HUES64 (cell line): ENCODE measurements at regions not wholly inside any gene's neighbourhood (a gene's known extent, or its start where the extent isn't known, plus 50 kb on each side); places are given as distances from the start of the nearest gene placed in this dataset.
"Not testable (repeated sequence)": the region's sequence is repeated elsewhere in the genome, so short reads cannot be mapped to it uniquely, and the experiment has no call there.

Experiments used
- H3K27ac ChIP-seq: 2 replicates; pipeline ENCODE4 v1.7.0; 2013; ENCODE audit warnings: low read depth, low read length, inconsistent platforms
- H3K27me3 ChIP-seq: 2 replicates; pipeline ENCODE4 v1.6.1; 2013; ENCODE audit warnings: mild to moderate bottlenecking, low read length; ENCODE audit not compliant: insufficient read depth
- H3K36me3 ChIP-seq: 2 replicates; pipeline ENCODE4 v1.6.1; 2013; ENCODE audit warnings: mild to moderate bottlenecking, low read length; ENCODE audit not compliant: insufficient read depth
- H3K4me1 ChIP-seq: 2 replicates; pipeline ENCODE4 v1.6.1; 2013; ENCODE audit warnings: mild to moderate bottlenecking, low read length, moderate library complexity; ENCODE audit not compliant: insufficient read depth
- H3K4me3 ChIP-seq: 2 replicates; pipeline ENCODE4 v1.5.1; 2013; ENCODE audit warnings: mild to moderate bottlenecking, low read length, moderate library complexity
- H3K9ac ChIP-seq: 2 replicates; pipeline ENCODE4 v1.6.1; 2013; ENCODE audit warnings: mild to moderate bottlenecking, low read depth, low read length
- H3K9me3 ChIP-seq: 2 replicates; pipeline ENCODE4 v1.6.1; 2013; ENCODE audit warnings: low read depth, low read length; ENCODE audit not compliant: insufficient read depth
- WGBS: fragments of 150-250, 120-280 bp; methylation state at CpG from one replicate; pipeline ENCODE4 v1.1.7; 2013; ENCODE audit warnings: missing lambda C conversion rate; 5-methylcytosine and 5-hydroxymethylcytosine counted together

DNA sequence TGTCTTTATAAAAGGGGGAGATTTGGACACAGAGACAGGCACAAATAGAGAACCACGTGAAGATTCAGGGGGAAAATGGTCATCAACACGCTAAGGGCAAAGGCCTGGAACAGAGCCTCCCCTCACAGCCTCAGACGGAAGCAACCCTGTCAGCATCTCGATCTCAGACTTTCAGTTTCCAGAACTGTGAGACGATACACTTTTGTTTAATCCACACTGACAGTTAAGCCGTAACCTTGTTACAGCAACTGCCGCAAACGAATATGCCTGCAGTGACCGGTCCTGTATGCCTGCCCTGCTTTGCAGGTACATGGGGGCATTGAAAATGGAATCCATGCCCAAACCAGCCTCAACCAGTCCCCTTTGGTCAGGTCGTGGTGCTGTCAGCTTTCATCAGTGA is 139.5 kb downstream of the ATPSCKMT start:
- no peak overlapping the region for H3K4me3 ChIP-seq
- no peaks in the 10 kb centered on the region for H3K9me3 ChIP-seq
- H3K27me3 ChIP-seq, result no peaks in the 10 kb centered on the region
- H3K4me1 ChIP-seq, result no peaks in the 10 kb centered on the region
- H3K36me3 ChIP-seq, result no peaks in the 10 kb centered on the region
- H3K9ac ChIP-seq, result no peak overlapping the region
- WGBS, result 92% methylated on average over 10 of the region's 10 CpGs
- no peak overlapping the region for H3K27ac ChIP-seq

DNA sequence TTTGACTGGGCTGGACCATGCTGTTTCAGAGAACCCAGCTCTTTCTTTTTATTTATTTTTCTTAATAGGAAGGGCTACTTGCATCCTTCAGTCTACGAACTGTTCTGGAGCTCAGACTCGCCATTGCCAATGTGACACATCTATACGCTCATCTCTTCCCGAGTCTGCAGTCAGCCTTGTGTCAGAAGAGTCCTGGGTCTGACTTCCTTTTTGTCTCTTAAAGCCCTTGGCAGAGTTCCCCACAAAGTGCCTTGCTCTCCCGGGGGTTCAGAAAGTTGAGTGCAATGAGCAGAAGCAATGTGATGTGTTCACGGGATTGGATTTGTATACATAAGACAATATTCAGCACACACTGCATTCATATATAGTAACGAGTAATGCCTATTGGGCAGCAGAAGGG is 140.4 kb downstream of the ATPSCKMT start:
- Histone ChIP-seq H3K27ac (no peak overlapping the region), H3K4me3 (no peak overlapping the region), H3K27me3 (no peaks in the 10 kb centered on the region), H3K9ac (no peak overlapping the region), H3K9me3 (no peaks in the 10 kb centered on the region), H3K36me3 (no peaks in the 10 kb centered on the region), H3K4me1 (0 out of 2 replicates have a peak, but pooled peaks cover 2% of the 10 kb centered on the region)
- WGBS, result 97% methylated on average over 6 of the region's 7 CpGs

DNA sequence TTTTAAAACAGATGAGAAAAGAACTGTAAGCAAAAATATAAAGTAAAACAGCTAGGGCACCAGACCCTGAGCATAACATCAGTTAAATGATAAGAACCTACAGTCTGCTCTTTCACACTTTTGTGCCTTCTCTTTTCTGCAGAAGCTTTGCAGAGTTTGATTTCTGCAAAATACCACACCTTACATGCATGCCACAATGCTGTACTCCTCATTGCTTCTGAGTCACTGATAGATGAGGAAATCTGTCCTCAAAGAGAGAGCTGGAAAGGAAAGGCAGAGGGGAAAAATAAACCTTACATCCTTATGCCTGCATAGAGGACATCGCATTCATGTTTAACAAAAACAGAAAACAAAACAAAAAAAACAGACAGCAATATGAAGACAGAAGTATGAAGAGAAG is 142.9 kb downstream of the ATPSCKMT start:
- no peaks in the 10 kb centered on the region for H3K36me3 ChIP-seq
- no peaks in the 10 kb centered on the region for H3K9me3 ChIP-seq
- WGBS, result no CpG with 5 or more reads among the region's 1 CpG
- H3K4me3 ChIP-seq, result no peak overlapping the region
- H3K4me1 ChIP-seq, result peaks cover 23% of the 10 kb centered on the region
- H3K27me3 ChIP-seq, result no peaks in the 10 kb centered on the region
- no peak overlapping the region for H3K27ac ChIP-seq
- no peak overlapping the region for H3K9ac ChIP-seq

DNA sequence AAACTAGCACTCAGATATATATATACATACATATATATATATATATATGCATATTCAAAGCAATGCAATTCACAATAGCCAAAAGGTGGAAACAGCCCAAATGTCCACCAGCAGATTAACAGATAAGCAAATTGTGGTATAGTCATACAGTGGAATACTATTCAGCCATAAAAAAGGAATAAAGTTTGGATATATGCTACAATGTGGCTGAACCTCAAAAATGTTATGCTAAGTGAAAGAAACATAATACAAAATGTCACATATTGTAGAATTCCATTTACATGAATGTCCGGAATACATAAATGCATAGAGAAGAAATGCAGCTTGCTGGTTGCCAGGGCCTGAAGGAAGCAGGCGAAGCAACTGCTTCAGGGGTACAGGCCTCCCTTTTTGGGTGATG is 143.4 kb downstream of the ATPSCKMT start:
- no peaks in the 10 kb centered on the region for H3K9me3 ChIP-seq
- H3K4me3 ChIP-seq, result no peak overlapping the region
- WGBS, result 98% methylated on average over 2 of the region's 2 CpGs

DNA sequence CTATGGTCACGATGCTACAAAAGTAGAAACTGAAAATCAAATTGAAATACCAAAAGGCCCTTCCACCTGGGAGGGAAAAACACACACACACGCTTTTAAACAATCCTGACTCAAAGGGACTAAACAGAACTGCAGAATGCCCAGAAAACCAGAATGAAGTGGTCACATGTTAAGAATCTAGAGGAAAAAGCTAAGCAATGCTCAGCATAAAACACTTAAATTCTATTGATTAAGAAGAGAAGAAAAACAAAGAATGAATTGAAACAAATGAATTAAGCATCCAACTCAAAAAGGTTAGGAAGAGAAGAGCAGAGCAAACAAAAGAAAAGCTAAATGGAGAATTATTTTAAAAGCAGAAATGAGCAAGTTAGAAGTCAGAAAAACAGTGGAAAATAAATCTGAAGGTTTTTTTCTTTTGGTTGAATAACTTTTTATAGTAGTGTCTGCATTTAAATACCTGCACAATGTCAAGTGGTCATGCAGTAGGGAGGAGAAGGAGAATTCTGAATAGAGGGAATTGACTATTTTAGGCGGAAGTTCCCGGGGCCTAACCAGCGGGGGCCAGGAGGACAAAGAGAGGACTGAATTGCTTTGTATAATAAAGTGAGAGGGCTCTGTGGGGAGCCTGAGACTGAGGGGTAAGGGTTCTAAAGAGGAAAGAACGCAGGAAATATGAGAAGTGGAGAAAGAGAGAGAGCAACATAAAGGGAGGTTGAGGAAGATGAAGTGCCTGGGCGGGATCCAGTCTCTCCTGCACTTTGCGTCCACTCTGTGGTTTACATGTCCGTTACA is 146.8 kb downstream of the ATPSCKMT start:
- H3K9ac ChIP-seq, result peak overlapping the region; percentile 72
- H3K9me3 ChIP-seq, result peaks cover 29% of the 10 kb centered on the region
- peaks cover 28% of the 10 kb centered on the region for H3K4me1 ChIP-seq
- no peak overlapping the region for H3K4me3 ChIP-seq
- H3K36me3 ChIP-seq, result peaks cover 8% of the 10 kb centered on the region; the same call in 1 of the 2 replicates
- no peaks in the 10 kb centered on the region for H3K27me3 ChIP-seq
- H3K27ac ChIP-seq, result peak overlapping the region; percentile 95
- WGBS, result 21% methylated on average over 9 of the region's 9 CpGs

More for the DNA sequence above, 143.4 kb downstream of the ATPSCKMT start:
- H3K27me3 ChIP-seq, result no peaks in the 10 kb centered on the region
- H3K9ac ChIP-seq, result no peak overlapping the region
- H3K36me3 ChIP-seq, result no peaks in the 10 kb centered on the region
- peaks cover 28% of the 10 kb centered on the region for H3K4me1 ChIP-seq
- no peak overlapping the region for H3K27ac ChIP-seq

DNA sequence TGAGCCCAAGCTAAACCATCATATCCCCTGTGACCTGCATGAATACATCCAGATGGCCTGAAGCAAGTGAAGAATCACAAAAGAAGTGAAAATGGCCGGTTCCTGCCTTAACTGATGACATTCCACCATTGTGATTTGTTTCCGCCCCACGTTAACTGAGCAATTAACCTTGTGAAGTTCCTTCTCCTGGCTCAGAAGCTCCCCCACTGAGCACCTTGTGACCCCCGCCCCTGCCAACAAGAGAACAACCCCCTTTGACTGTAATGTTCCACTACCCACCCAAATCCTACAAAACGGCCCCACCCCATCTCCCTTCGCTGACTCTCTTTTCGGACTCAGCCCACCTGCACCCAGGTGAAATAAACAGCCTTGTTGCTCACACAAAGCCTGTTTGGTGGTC is 147.5 kb downstream of the ATPSCKMT start:
- Histone ChIP-seq H3K9ac (peak overlapping the region; percentile 72), H3K27ac (peak overlapping the region; percentile 95), H3K4me1 (peaks cover 28% of the 10 kb centered on the region), H3K9me3 (peaks cover 34% of the 10 kb centered on the region)
- H3K4me3 ChIP-seq, H3K27me3 ChIP-seq, H3K36me3 ChIP-seq: not testable (repeated sequence)
- WGBS, result 32% methylated on average over 7 of the region's 7 CpGs

DNA sequence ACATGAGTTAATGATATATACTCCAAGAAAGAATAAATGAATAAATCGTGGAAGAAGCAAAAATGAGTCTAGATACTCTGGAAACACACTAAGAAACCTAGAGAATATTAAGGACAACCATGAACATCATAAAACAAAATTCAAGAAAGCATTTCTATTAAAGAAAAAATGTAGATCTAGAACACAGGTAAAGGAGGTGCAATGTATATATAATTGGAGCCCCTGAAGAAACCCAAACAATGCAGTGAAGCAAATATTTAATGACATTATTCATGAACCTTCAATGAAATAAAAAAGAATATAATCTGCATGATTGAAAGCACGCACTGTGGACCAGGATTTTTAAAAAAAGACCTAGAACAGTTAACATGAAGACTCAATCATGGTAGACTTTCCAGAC is 150.1 kb downstream of the ATPSCKMT start:
- 98% methylated on average over 2 of the region's 2 CpGs for WGBS

DNA sequence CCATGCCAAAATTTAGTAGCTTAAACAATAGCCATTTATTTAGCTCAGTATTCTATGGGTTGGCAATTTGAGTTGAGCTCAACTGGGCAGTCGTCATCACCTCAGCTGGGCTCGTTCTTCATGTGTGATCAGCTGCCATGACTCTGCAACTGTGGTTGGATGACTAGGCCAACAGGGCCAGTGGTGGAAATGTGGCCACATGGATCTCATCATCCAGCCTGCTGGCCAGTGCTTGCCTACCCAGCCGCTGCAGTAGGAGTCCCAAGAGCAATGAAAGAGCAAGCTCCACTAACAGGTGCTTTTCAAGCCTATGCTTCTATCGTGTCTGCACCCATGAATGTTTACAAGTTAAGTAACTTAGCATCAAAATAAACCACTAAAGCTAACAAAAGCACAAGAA is 158.0 kb downstream of the ATPSCKMT start:
- no peak overlapping the region for H3K27ac ChIP-seq
- H3K36me3 ChIP-seq, result no peaks in the 10 kb centered on the region
- H3K4me1 ChIP-seq, result peaks cover 4% of the 10 kb centered on the region; the same call in 1 of the 2 replicates
- no peak overlapping the region for H3K9ac ChIP-seq
- peaks cover 14% of the 10 kb centered on the region for H3K9me3 ChIP-seq
- no peaks in the 10 kb centered on the region for H3K27me3 ChIP-seq
- H3K4me3 ChIP-seq, result no peak overlapping the region
- WGBS, result 69% methylated on average over 4 of the region's 4 CpGs

More for the DNA sequence above, 150.1 kb downstream of the ATPSCKMT start:
- H3K4me1 ChIP-seq, result peaks cover 28% of the 10 kb centered on the region
- peaks cover 8% of the 10 kb centered on the region; the same call in 1 of the 2 replicates for H3K36me3 ChIP-seq
- no peak overlapping the region for H3K4me3 ChIP-seq
- no peak overlapping the region for H3K27ac ChIP-seq
- no peaks in the 10 kb centered on the region for H3K27me3 ChIP-seq
- peaks cover 34% of the 10 kb centered on the region for H3K9me3 ChIP-seq
- no peak overlapping the region for H3K9ac ChIP-seq

DNA sequence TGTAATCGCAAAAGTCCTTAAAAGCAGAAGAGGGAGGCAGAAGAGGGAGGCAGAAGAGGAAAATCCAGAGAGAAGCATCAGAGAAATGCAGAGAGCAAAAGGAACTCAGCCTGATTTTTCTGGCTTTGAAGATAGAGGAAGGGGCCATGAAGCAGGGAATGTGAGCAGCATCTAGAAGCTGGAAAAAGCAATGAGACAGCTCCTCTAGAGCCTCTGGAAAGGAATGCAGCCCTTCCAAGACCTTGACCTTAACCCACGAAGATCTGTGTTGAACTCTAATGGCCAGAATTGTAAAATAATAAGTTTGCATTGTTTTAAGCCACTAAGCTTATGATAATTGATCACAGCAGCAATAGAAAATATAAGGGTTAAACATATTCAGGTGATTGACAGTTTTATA is 159.6 kb downstream of the ATPSCKMT start:
- H3K9ac ChIP-seq, result no peak overlapping the region
- H3K27me3 ChIP-seq, result no peaks in the 10 kb centered on the region
- H3K36me3 ChIP-seq, result no peaks in the 10 kb centered on the region
- H3K9me3 ChIP-seq, result peaks cover 14% of the 10 kb centered on the region
- H3K27ac ChIP-seq, result no peak overlapping the region
- H3K4me1 ChIP-seq, result peaks cover 4% of the 10 kb centered on the region; the same call in 1 of the 2 replicates
- WGBS, result 93% methylated on average over 2 of the region's 2 CpGs
- H3K4me3 ChIP-seq, result no peak overlapping the region

DNA sequence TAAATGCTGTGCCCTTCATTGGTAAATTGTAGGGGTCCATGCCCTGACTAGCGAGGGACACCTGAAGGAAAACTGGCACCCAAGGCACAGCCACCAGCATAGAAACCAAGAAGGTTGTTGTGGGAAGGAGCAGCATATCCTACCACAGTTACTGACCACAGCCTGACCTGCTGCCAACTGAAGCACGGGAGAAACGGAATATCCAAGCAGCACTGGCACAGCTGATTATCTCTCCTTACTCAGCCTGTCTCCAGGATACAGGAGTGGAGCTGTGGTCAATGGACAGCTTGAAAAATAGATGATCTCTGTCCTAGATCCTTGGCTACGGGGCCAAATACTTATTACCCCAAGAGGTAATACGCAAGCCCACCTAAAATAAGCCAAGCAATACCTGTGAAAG is 164.5 kb downstream of the ATPSCKMT start:
- H3K27ac ChIP-seq, result no peak overlapping the region
- no peaks in the 10 kb centered on the region for H3K27me3 ChIP-seq
- no peak overlapping the region for H3K4me3 ChIP-seq
- H3K4me1 ChIP-seq, result no peaks in the 10 kb centered on the region
- 86% methylated on average over 5 of the region's 5 CpGs for WGBS
- H3K36me3 ChIP-seq, result no peaks in the 10 kb centered on the region
- peaks cover 14% of the 10 kb centered on the region for H3K9me3 ChIP-seq
- H3K9ac ChIP-seq, result no peak overlapping the region

DNA sequence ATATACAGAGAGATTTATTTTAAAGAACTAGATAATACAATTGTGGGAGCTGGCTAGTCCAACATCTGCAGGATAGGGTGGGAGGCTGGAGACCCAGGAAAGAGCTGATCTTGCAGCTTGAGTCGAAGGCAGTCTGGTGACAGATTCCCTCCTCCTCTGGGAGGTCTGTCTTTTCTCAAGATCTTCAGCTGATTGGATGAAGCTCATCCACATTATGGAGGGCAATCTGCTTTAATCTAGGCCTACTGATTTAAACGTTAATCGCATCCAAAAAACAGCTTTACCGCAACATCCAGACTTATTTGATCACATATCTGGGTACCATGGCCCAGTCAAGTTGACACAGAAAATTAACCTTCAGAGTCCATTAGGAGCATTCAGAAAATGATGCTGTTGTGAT is 168.1 kb downstream of the ATPSCKMT start:
- Histone ChIP-seq H3K27me3 (no peaks in the 10 kb centered on the region), H3K27ac (no peak overlapping the region), H3K9me3 (no peaks in the 10 kb centered on the region), H3K4me1 (no peaks in the 10 kb centered on the region), H3K4me3 (no peak overlapping the region), H3K9ac (no peak overlapping the region), H3K36me3 (no peaks in the 10 kb centered on the region)
- WGBS, result 94% methylated on average over 4 of the region's 4 CpGs
